GM18867 (cell line): ENCODE measurements at regions not wholly inside any gene's neighbourhood (a gene's known extent, or its start where the extent isn't known, plus 50 kb on each side); places are given as distances from the start of the nearest gene placed in this dataset.
"Not testable (repeated sequence)": the region's sequence is repeated elsewhere in the genome, so short reads cannot be mapped to it uniquely, and the experiment has no call there.

Experiments used
- ATAC-seq: cut with Tn5 transposase; IDR thresholded peaks from one replicate; pipeline ENCODE4 v1.9.1; 2021; ENCODE audit warnings: mild to moderate bottlenecking, moderate library complexity; ENCODE audit not compliant: unreplicated experiment

GRCh38 chr9:73976424-73976823, 520.7 kb upstream of the RORB start:
- not testable (repeated sequence) for ATAC-seq

GRCh38 chr9:73979894-73980264, 517.3 kb upstream of the RORB start:
- no peak for ATAC-seq

- ATAC-seq, result no peak
Measured at GRCh38 chr9:73980754-73981153, 516.4 kb upstream of the RORB start.

GRCh38 chr9:73981405-73981804, 515.7 kb upstream of the RORB start:
- no peak for ATAC-seq

- ATAC-seq, result no peak
Measured at GRCh38 chr9:73995836-73996235, 501.3 kb upstream of the RORB start.

- ATAC-seq, result no peak
Measured at GRCh38 chr9:73996844-73997243, 500.3 kb upstream of the RORB start.

- no peak for ATAC-seq
Measured at GRCh38 chr9:74001382-74001781, 495.8 kb upstream of the RORB start.

- ATAC-seq, result no peak
Measured at GRCh38 chr9:74006935-74007334, 490.2 kb upstream of the RORB start.

- no peak for ATAC-seq
Measured at GRCh38 chr9:74007833-74008232, 489.3 kb upstream of the RORB start.

- no peak for ATAC-seq
Measured at GRCh38 chr9:74016004-74016403, 481.1 kb upstream of the RORB start.

GRCh38 chr9:74025402-74025925, 471.7 kb upstream of the RORB start:
- ATAC-seq, result no peak

- ATAC-seq, result no peak
Measured at GRCh38 chr9:74032421-74032820, 464.7 kb upstream of the RORB start.

GRCh38 chr9:74035786-74036185, 461.3 kb upstream of the RORB start:
- no peak for ATAC-seq

GRCh38 chr9:74036549-74037231, 460.4 kb upstream of the RORB start:
- no peak for ATAC-seq

- no peak for ATAC-seq
Measured at GRCh38 chr9:74037274-74037673, 459.9 kb upstream of the RORB start.

GRCh38 chr9:74041588-74041987, 455.5 kb upstream of the RORB start:
- ATAC-seq, result no peak

- ATAC-seq, result no peak
Measured at GRCh38 chr9:74044844-74045243, 452.3 kb upstream of the RORB start.

- ATAC-seq, result no peak
Measured at GRCh38 chr9:74056023-74056422, 441.1 kb upstream of the RORB start.

GRCh38 chr9:74057051-74057450, 440.1 kb upstream of the RORB start:
- not testable (repeated sequence) for ATAC-seq

GRCh38 chr9:74064702-74065101, 432.4 kb upstream of the RORB start:
- ATAC-seq, result no peak

GRCh38 chr9:74066128-74066527, 431.0 kb upstream of the RORB start:
- no peak for ATAC-seq

- ATAC-seq, result no peak
Measured at GRCh38 chr9:74066605-74067004, 430.5 kb upstream of the RORB start.

- ATAC-seq, result no peak
Measured at GRCh38 chr9:74071502-74071901, 425.6 kb upstream of the RORB start.
